Dermis microvascular lymphatic vessel endothelial cell (primary cell): ENCODE measurements at regions not wholly inside any gene's neighbourhood (a gene's known extent, or its start where the extent isn't known, plus 50 kb on each side); places are given as distances from the start of the nearest gene placed in this dataset.

Source experiments
- DNase-seq, 2 donors: peaks; one replicate each; pipeline versions ENCODE4 v3.0.0 to v3.0.0-alpha.2; 2010; ENCODE audit warnings: low read depth in 2 of 2

GRCh38 chr1:224486801-224487583 is 52.4 kb upstream of the WDR26 start:
- DNase-seq = peak in 1 of 2 donors; percentile 29

GRCh38 chr1:224488806-224489499 is 54.4 kb upstream of the WDR26 start:
- no peak for DNase-seq

GRCh38 chr1:224489534-224490365 is 55.2 kb upstream of the WDR26 start:
- DNase-seq = no peak

GRCh38 chr1:224490549-224491537 is 56.2 kb upstream of the WDR26 start:
- DNase-seq = no peak

- DNase-seq = no peak
These were observed 57.4 kb upstream of the WDR26 start for GRCh38 chr1:224492015-224492414.

- DNase-seq = no peak
These were observed 58.0 kb upstream of the WDR26 start for GRCh38 chr1:224492632-224493031.

- no peak for DNase-seq
These were observed 58.7 kb upstream of the WDR26 start for GRCh38 chr1:224493269-224493668.

GRCh38 chr1:224494343-224494742 is 59.7 kb upstream of the WDR26 start:
- DNase-seq = no peak

- no peak for DNase-seq
These were observed 61.3 kb upstream of the WDR26 start for GRCh38 chr1:224495866-224496265.

- DNase-seq = no peak
These were observed 62.2 kb upstream of the WDR26 start for GRCh38 chr1:224496826-224497225.

GRCh38 chr1:224497714-224498573 is 63.3 kb upstream of the WDR26 start:
- DNase-seq = peak; percentile 74 to 91

- DNase-seq = peak; percentile 71 to 83
These were observed 64.1 kb upstream of the WDR26 start for GRCh38 chr1:224498574-224499170.

- peak in 1 of 2 donors; percentile 39 for DNase-seq
These were observed 64.6 kb upstream of the WDR26 start for GRCh38 chr1:224499204-224499603.

- no peak for DNase-seq
These were observed 66.2 kb upstream of the WDR26 start for GRCh38 chr1:224500796-224501195.

- no peak for DNase-seq
These were observed 67.2 kb upstream of the WDR26 start for GRCh38 chr1:224501836-224502235.

- DNase-seq = no peak
These were observed 68.0 kb upstream of the WDR26 start for GRCh38 chr1:224502459-224503160.

GRCh38 chr1:224503161-224504118 is 68.8 kb upstream of the WDR26 start:
- peak; percentile 89 to 94 for DNase-seq
